Activated CD8-positive, alpha-beta memory T cell treated with anti-CD3 and anti-CD28 coated beads for 24 hours (primary cell): ENCODE measurements at regions not wholly inside any gene's neighbourhood (a gene's known extent, or its start where the extent isn't known, plus 50 kb on each side); places are given as distances from the start of the nearest gene placed in this dataset.
"Not testable (repeated sequence)": the region's sequence is repeated elsewhere in the genome, so short reads cannot be mapped to it uniquely, and the experiment has no call there.

Experiments
- DNase-seq: peaks from one replicate; pipeline ENCODE4 v3.0.0-alpha.2; 2020

GRCh38 chr15:39262995-39263772, 317.7 kb upstream of the THBS1 start:
- not testable (repeated sequence) for DNase-seq

GRCh38 chr15:39265261-39265660, 315.6 kb upstream of the THBS1 start:
- DNase-seq = no peak

GRCh38 chr15:39266890-39267289, 314.0 kb upstream of the THBS1 start:
- no peak for DNase-seq

- DNase-seq = no peak
These were observed 313.2 kb upstream of the THBS1 start for GRCh38 chr15:39267685-39268084.

GRCh38 chr15:39269352-39269751, 311.5 kb upstream of the THBS1 start:
- DNase-seq = no peak

- DNase-seq = no peak
These were observed 311.1 kb upstream of the THBS1 start for GRCh38 chr15:39269821-39270220.

GRCh38 chr15:39270221-39270855, 310.5 kb upstream of the THBS1 start:
- DNase-seq = no peak

GRCh38 chr15:39270934-39271333, 309.9 kb upstream of the THBS1 start:
- DNase-seq = no peak

GRCh38 chr15:39272901-39273300, 308.0 kb upstream of the THBS1 start:
- no peak for DNase-seq

GRCh38 chr15:39273717-39274411, 307.0 kb upstream of the THBS1 start:
- no peak for DNase-seq

- DNase-seq = no peak
These were observed 305.8 kb upstream of the THBS1 start for GRCh38 chr15:39275066-39275465.

- no peak for DNase-seq
These were observed 301.6 kb upstream of the THBS1 start for GRCh38 chr15:39279311-39279710.

- DNase-seq = no peak
These were observed 299.8 kb upstream of the THBS1 start for GRCh38 chr15:39281094-39281493.

- no peak for DNase-seq
These were observed 298.1 kb upstream of the THBS1 start for GRCh38 chr15:39282663-39283208.

GRCh38 chr15:39283531-39283930, 297.3 kb upstream of the THBS1 start:
- DNase-seq = no peak

GRCh38 chr15:39285071-39285470, 295.8 kb upstream of the THBS1 start:
- DNase-seq = no peak

GRCh38 chr15:39285663-39286062, 295.2 kb upstream of the THBS1 start:
- DNase-seq = no peak

GRCh38 chr15:39286706-39287105, 294.2 kb upstream of the THBS1 start:
- DNase-seq = no peak

- no peak for DNase-seq
These were observed 293.3 kb upstream of the THBS1 start for GRCh38 chr15:39287322-39288195.

GRCh38 chr15:39290711-39291435, 290.0 kb upstream of the THBS1 start:
- DNase-seq = no peak

- no peak for DNase-seq
These were observed 289.2 kb upstream of the THBS1 start for GRCh38 chr15:39291690-39292089.

- DNase-seq = no peak
These were observed 283.9 kb upstream of the THBS1 start for GRCh38 chr15:39296955-39297354.
